SK-N-SH (cell line): ENCODE measurements at regions not wholly inside any gene's neighbourhood (a gene's known extent, or its start where the extent isn't known, plus 50 kb on each side); places are given as distances from the start of the nearest gene placed in this dataset.

Source experiments
- CTCF ChIA-PET: fragments of 300-600, 350-600 bp; formaldehyde crosslinking; extraction: SDS; loops from one replicate; lab custom pipeline; 2021; lab: Yijun Ruan, JAX
- POLR2A ChIA-PET: fragments of 350-600 bp; sonication (Branson Sonifier 250); formaldehyde crosslinking; extraction: SDS; loops from one replicate; lab custom pipeline; 2020; ENCODE audit warnings: antibody characterized with exemption, inconsistent platforms; lab: Yijun Ruan, JAX
- DNase-seq: peaks from one replicate; pipeline ENCODE4 v3.0.0; 2012
- H2AFZ ChIP-seq: fragments of 200-600 bp; sonication (generic); 2 replicates; pipeline ENCODE4 v1.8.1; 2016; ENCODE audit warnings: antibody characterized with exemption, mild to moderate bottlenecking, low read depth
- H3F3A ChIP-seq: fragments of 200-600 bp; sonication (generic); replicated peaks from 2 replicates; pipeline ENCODE3; 2016; ENCODE audit warnings: antibody characterized with exemption, mild to moderate bottlenecking; ENCODE audit not compliant: insufficient read depth
- H3K27ac ChIP-seq, 2 experiments: fragments of 200-500 bp in 1 of 2; fragments of 200-600 bp in 1 of 2; sonication (Bioruptor generic) in 1 of 2; sonication (generic), shearing (Covaris generic) in 1 of 2; 2 replicates each; pipeline versions ENCODE4 v1.5.1 to v1.6.1; 2014 to 2016; ENCODE audit warnings: low read depth in 2 of 2, inconsistent platforms in 1 of 2, low read length in 1 of 2, mild to moderate bottlenecking in 1 of 2, mixed read lengths in 1 of 2
- H3K27me3 ChIP-seq: fragments of 200-600 bp; sonication (generic), shearing (Covaris generic); 2 replicates; pipeline ENCODE4 v1.6.1; 2016; ENCODE audit warnings: mixed run types; ENCODE audit not compliant: insufficient read depth
- H3K36me3 ChIP-seq, 2 experiments: fragments of 200-500 bp in 1 of 2; fragments of 200-600 bp in 1 of 2; sonication (Bioruptor generic) in 1 of 2; sonication (generic) in 1 of 2; replicated peaks in 1 of 2; 2 replicates each; pipeline versions ENCODE3 to v1.5.1; 2014 to 2016; ENCODE audit warnings: low read length in 1 of 2, mild to moderate bottlenecking in 1 of 2; ENCODE audit not compliant: insufficient read depth in 2 of 2, control insufficient read depth in 1 of 2
- H3K4me1 ChIP-seq, 2 experiments: fragments of 200-500 bp in 1 of 2; fragments of 200-600 bp in 1 of 2; sonication (Bioruptor generic) in 1 of 2; sonication (generic), shearing (Covaris generic) in 1 of 2; 2 replicates each; pipeline versions ENCODE4 v1.5.1 to v1.6.1; 2014 to 2016; ENCODE audit warnings: low read depth in 1 of 2, low read length in 1 of 2, mixed run types in 1 of 2; ENCODE audit not compliant: insufficient read depth in 2 of 2, control insufficient read depth in 1 of 2
- H3K4me2 ChIP-seq: fragments of 200-600 bp; sonication (generic), shearing (Covaris generic); 2 replicates; pipeline ENCODE4 v1.6.1; 2017; ENCODE audit warnings: mixed run types
- H3K4me3 ChIP-seq, 2 experiments: fragments of 200-500 bp in 1 of 2; fragments of 200-600 bp in 1 of 2; sonication (Bioruptor generic) in 1 of 2; sonication (generic), shearing (Covaris generic) in 1 of 2; 2 replicates each; pipeline versions ENCODE4 v1.5.1 to v1.8.1; 2014 to 2016; ENCODE audit warnings: low read depth in 2 of 2, inconsistent platforms in 1 of 2, low read length in 1 of 2, mild to moderate bottlenecking in 1 of 2, mixed read lengths in 1 of 2, moderate library complexity in 1 of 2
- H3K79me2 ChIP-seq: fragments of 200-600 bp; sonication (generic); 2 replicates; pipeline ENCODE4 v1.8.1; 2017; ENCODE audit warnings: mild to moderate bottlenecking; ENCODE audit not compliant: insufficient read depth
- H3K9ac ChIP-seq: fragments of 200-600 bp; sonication (generic); 2 replicates; pipeline ENCODE4 v1.6.1; 2017; ENCODE audit warnings: mixed run types
- H3K9me2 ChIP-seq: fragments of 200-600 bp; sonication (generic); 2 replicates; pipeline ENCODE4 v1.6.1; 2017; ENCODE audit warnings: mixed run types
- H3K9me3 ChIP-seq: fragments of 200-600 bp; sonication (generic); 2 replicates; pipeline ENCODE4 v1.6.1; 2017; ENCODE audit warnings: mixed run types, mild to moderate bottlenecking, moderate library complexity
- H4K20me1 ChIP-seq: fragments of 200-600 bp; sonication (generic); 2 replicates; pipeline ENCODE4 v1.6.1; 2017; ENCODE audit warnings: mild to moderate bottlenecking, mixed run types; ENCODE audit not compliant: insufficient read depth
- ELF1 ChIP-seq: IDR thresholded peaks from 2 replicates; pipeline ENCODE4 v1.4.0; 2012
- EZH2phosphoT487 ChIP-seq: fragments of 200-600 bp; sonication (generic); IDR thresholded peaks from 2 replicates; pipeline ENCODE4 v1.6.1; 2017; ENCODE audit warnings: low read depth, mixed run types, mild to moderate bottlenecking, antibody characterized with exemption, moderate library complexity, borderline replicate concordance
- FOSL2 ChIP-seq: IDR thresholded peaks from 2 replicates; pipeline ENCODE4 v1.4.0; 2012; ENCODE audit warnings: low read depth, mild to moderate bottlenecking, moderate library complexity, borderline replicate concordance
- FOXJ3 ChIP-seq: sonication (generic); formaldehyde crosslinking; IDR thresholded peaks from 2 replicates; pipeline ENCODE4 v1.5.1; 2020; ENCODE audit warnings: mild to moderate bottlenecking, missing genetic modification reagents
- FOXM1 ChIP-seq: IDR thresholded peaks from 2 replicates; pipeline ENCODE4 v1.4.0; 2012; ENCODE audit warnings: low read depth, mild to moderate bottlenecking
- GABPA ChIP-seq: IDR thresholded peaks from 2 replicates; pipeline ENCODE4 v1.4.0; 2012; ENCODE audit warnings: low read depth, mild to moderate bottlenecking
- GATA2 ChIP-seq: sonication (generic); formaldehyde crosslinking; IDR thresholded peaks from 2 replicates; pipeline ENCODE4 v1.5.0; 2020; ENCODE audit warnings: mild to moderate bottlenecking, missing genetic modification reagents
- JUND ChIP-seq: IDR thresholded peaks from 2 replicates; pipeline ENCODE4 v1.4.0; 2012
- MEF2A ChIP-seq: IDR thresholded peaks from 2 replicates; pipeline ENCODE4 v1.4.0; 2012; ENCODE audit warnings: low read depth, borderline replicate concordance
- NRF1 ChIP-seq: IDR thresholded peaks from 2 replicates; pipeline ENCODE4 v1.6.1; 2012; ENCODE audit warnings: low read depth, mild to moderate bottlenecking, low read length
- POLR2AphosphoS5 ChIP-seq: IDR thresholded peaks from 2 replicates; pipeline ENCODE4 v1.6.1; 2012; ENCODE audit warnings: low read depth, low read length
- RAD21 ChIP-seq: IDR thresholded peaks from 2 replicates; pipeline ENCODE4 v1.6.1; 2012; ENCODE audit warnings: mild to moderate bottlenecking, low read length
- RXRA ChIP-seq: IDR thresholded peaks from 2 replicates; pipeline ENCODE4 v1.4.0; 2012; ENCODE audit warnings: low read depth, mild to moderate bottlenecking, borderline replicate concordance
- TAF1 ChIP-seq: IDR thresholded peaks from 2 replicates; pipeline ENCODE4 v1.6.1; 2012; ENCODE audit warnings: low read depth, mild to moderate bottlenecking, low read length, moderate library complexity, borderline replicate concordance
- TEAD4 ChIP-seq: IDR thresholded peaks from 2 replicates; pipeline ENCODE4 v1.4.0; 2012; ENCODE audit warnings: mild to moderate bottlenecking, borderline replicate concordance; ENCODE audit not compliant: insufficient read depth
- YY1 ChIP-seq: IDR thresholded peaks from 2 replicates; pipeline ENCODE4 v1.4.0; 2012; ENCODE audit warnings: low read depth, mild to moderate bottlenecking
- WGBS: methylation state at CpG from one replicate; pipeline ENCODE4 v1.1.6; 2017; ENCODE audit warnings: low lambda C conversion rate; 5-methylcytosine and 5-hydroxymethylcytosine counted together
- TF ChIP-seq, protein P1 (sequence below): IDR thresholded peaks from 2 replicates; pipeline ENCODE4 v1.6.1; 2012; ENCODE audit warnings: mild to moderate bottlenecking, low read depth, low read length, moderate library complexity
- TF ChIP-seq, protein P2 (sequence below): IDR thresholded peaks from 2 replicates; pipeline ENCODE4 v1.4.0; 2012; ENCODE audit warnings: low read depth, borderline replicate concordance

DNA sequence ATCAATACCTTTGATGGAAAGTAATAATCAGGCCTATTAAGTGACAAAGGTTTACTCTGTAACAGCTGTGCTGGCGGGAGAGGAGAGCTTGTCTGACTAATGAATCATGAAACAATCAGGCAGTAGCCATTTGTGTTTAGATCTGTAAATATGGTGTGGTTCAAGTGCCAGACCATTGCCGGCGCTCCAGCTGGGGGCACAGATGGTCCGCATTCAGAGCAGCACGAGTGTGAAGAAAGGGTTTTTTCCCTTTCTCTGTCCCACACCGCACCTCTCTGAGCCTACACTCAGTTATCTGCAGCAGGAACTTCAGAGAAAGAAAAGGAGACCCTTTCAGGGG is 111.3 kb upstream of the PAQR3 start:
- POLR2A ChIA-PET, result no interaction called here
- H3K9ac ChIP-seq, result no peak overlapping the region

More for the DNA sequence above, 111.3 kb upstream of the PAQR3 start:
- H3K4me1 ChIP-seq, result peaks cover 0 to 3% of the 10 kb centered on the region in 2 experiments; a peak in 1 of 4 replicates
- H3K27ac ChIP-seq, result no peak overlapping the region
- H3K9me3 ChIP-seq, result no peaks in the 10 kb centered on the region
- no peaks in the 10 kb centered on the region for H4K20me1 ChIP-seq
- no peaks in the 10 kb centered on the region for H3K27me3 ChIP-seq
- CTCF ChIA-PET, result interaction anchor here (1.1 to 1.5 kb wide), 2 partner anchors 9 to 526 kb away, joined by 3 to 8 read pairs; no protein-coding TSS in a partner anchor
- no peak overlapping the region for H3K4me2 ChIP-seq
- no peaks in the 10 kb centered on the region for H3K36me3 ChIP-seq
- no peak for TF ChIP-seq RXRA
- no peak for TF ChIP-seq FOXJ3 (CRISPR knock-in tag)
- TF ChIP-seq, protein P1, sequence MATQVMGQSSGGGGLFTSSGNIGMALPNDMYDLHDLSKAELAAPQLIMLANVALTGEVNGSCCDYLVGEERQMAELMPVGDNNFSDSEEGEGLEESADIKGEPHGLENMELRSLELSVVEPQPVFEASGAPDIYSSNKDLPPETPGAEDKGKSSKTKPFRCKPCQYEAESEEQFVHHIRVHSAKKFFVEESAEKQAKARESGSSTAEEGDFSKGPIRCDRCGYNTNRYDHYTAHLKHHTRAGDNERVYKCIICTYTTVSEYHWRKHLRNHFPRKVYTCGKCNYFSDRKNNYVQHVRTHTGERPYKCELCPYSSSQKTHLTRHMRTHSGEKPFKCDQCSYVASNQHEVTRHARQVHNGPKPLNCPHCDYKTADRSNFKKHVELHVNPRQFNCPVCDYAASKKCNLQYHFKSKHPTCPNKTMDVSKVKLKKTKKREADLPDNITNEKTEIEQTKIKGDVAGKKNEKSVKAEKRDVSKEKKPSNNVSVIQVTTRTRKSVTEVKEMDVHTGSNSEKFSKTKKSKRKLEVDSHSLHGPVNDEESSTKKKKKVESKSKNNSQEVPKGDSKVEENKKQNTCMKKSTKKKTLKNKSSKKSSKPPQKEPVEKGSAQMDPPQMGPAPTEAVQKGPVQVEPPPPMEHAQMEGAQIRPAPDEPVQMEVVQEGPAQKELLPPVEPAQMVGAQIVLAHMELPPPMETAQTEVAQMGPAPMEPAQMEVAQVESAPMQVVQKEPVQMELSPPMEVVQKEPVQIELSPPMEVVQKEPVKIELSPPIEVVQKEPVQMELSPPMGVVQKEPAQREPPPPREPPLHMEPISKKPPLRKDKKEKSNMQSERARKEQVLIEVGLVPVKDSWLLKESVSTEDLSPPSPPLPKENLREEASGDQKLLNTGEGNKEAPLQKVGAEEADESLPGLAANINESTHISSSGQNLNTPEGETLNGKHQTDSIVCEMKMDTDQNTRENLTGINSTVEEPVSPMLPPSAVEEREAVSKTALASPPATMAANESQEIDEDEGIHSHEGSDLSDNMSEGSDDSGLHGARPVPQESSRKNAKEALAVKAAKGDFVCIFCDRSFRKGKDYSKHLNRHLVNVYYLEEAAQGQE, result no peak
- no peak for TF ChIP-seq EZH2phosphoT487
- TF ChIP-seq POLR2AphosphoS5, result no peak
- no peak for TF ChIP-seq MEF2A
- TF ChIP-seq GABPA, result no peak
- no peak for TF ChIP-seq RAD21
- no peak for TF ChIP-seq NRF1
- TF ChIP-seq ELF1, result no peak
- TF ChIP-seq, protein P2, sequence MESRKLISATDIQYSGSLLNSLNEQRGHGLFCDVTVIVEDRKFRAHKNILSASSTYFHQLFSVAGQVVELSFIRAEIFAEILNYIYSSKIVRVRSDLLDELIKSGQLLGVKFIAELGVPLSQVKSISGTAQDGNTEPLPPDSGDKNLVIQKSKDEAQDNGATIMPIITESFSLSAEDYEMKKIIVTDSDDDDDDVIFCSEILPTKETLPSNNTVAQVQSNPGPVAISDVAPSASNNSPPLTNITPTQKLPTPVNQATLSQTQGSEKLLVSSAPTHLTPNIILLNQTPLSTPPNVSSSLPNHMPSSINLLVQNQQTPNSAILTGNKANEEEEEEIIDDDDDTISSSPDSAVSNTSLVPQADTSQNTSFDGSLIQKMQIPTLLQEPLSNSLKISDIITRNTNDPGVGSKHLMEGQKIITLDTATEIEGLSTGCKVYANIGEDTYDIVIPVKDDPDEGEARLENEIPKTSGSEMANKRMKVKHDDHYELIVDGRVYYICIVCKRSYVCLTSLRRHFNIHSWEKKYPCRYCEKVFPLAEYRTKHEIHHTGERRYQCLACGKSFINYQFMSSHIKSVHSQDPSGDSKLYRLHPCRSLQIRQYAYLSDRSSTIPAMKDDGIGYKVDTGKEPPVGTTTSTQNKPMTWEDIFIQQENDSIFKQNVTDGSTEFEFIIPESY, result no peak
- no peak for TF ChIP-seq FOSL2
- TF ChIP-seq JUND, result no peak
- TF ChIP-seq TAF1, result no peak
- TF ChIP-seq GATA2 (CRISPR knock-in tag), result no peak
- no peak for TF ChIP-seq TEAD4
- TF ChIP-seq FOXM1, result no peak
- no peak for TF ChIP-seq YY1
- 81% methylated on average over 6 of the region's 6 CpGs for WGBS
- H3K4me3 ChIP-seq, result no peak overlapping the region
- no peaks in the 10 kb centered on the region for H3K79me2 ChIP-seq
- no peaks in the 10 kb centered on the region for H3F3A ChIP-seq
- H2AFZ ChIP-seq, result no peak overlapping the region
- no peaks in the 10 kb centered on the region for H3K9me2 ChIP-seq
- DNase-seq, result peak; percentile 10
